ENCODE measurements at regions not wholly inside any gene's neighbourhood (a gene's known extent, or its start where the extent isn't known, plus 50 kb on each side); places are given as distances from the start of the nearest gene placed in this dataset.
"Not testable (repeated sequence)": the region's sequence is repeated elsewhere in the genome, so short reads cannot be mapped to it uniquely, and the experiment has no call there.

DNA sequence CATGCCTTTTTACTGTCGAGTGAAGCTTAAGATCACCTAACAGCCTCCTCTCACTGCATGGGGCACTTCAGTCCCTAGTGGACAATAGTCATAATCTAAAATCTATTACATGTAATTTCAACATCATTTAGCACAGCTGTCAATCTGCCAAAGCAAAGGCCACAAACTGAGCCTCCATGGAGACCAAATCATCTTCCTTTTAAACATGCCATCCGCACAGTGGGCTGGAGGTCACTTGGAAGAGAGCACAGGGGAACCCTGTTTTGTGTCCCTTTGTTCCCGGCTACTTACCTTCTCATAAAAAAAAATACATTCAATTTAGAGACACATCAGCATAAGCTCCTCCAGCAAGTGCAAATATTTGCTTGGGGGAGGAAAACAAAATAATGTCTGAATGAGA is 167.3 kb downstream of the SQOR start:
- TF ChIP-seq, protein P1, sequence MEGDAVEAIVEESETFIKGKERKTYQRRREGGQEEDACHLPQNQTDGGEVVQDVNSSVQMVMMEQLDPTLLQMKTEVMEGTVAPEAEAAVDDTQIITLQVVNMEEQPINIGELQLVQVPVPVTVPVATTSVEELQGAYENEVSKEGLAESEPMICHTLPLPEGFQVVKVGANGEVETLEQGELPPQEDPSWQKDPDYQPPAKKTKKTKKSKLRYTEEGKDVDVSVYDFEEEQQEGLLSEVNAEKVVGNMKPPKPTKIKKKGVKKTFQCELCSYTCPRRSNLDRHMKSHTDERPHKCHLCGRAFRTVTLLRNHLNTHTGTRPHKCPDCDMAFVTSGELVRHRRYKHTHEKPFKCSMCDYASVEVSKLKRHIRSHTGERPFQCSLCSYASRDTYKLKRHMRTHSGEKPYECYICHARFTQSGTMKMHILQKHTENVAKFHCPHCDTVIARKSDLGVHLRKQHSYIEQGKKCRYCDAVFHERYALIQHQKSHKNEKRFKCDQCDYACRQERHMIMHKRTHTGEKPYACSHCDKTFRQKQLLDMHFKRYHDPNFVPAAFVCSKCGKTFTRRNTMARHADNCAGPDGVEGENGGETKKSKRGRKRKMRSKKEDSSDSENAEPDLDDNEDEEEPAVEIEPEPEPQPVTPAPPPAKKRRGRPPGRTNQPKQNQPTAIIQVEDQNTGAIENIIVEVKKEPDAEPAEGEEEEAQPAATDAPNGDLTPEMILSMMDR (IDR thresholded peaks at IDR 0.05) = no peak
- Histone ChIP-seq H3K27ac (no peak overlapping the region), H3K36me3 (no peaks in the 10 kb centered on the region), H3K4me1 (no peaks in the 10 kb centered on the region), H3K9me3 (no peaks in the 10 kb centered on the region), H3K27me3 (ENCODE audit: low read depth) (no peaks in the 10 kb centered on the region), H3K4me3 (no peak overlapping the region)
- DNase-seq (no peak), ATAC-seq (peak in 1 of 2 donors; percentile 14)
- intact Hi-C loops (cut with DNase I) = no loop called here

DNA sequence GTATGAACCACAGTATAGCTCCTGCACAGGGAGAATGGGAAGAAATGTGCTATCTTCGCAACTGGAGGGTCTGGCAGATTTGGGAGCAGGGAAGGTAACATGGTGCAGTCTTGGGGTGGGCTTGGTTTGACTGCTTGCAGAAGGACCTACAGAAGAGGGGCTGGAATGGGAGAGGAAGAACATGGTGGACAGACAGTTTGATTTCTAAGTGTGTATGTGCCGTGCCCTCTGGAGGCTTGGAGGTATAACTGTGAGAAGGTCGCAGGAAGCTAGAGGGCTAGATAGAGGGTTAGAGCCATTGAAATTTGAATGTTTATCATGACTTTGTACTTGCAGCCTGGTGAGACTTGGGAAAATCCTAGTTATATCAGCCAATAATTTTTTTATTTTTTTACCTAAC is 169.2 kb downstream of the SQOR start:
- TF ChIP-seq, protein P1 (IDR thresholded peaks at IDR 0.05) = no peak
- ATAC-seq (no peak), DNase-seq (no peak)
- H3K4me1 ChIP-seq = no peaks in the 10 kb centered on the region
- no peaks in the 10 kb centered on the region for H3K9me3 ChIP-seq
- H3K27ac ChIP-seq = no peak overlapping the region
- intact Hi-C loops (cut with DNase I) = no loop called here
- no peaks in the 10 kb centered on the region for H3K27me3 ChIP-seq (ENCODE audit: low read depth)
- H3K4me3 ChIP-seq = no peak overlapping the region
- no peaks in the 10 kb centered on the region for H3K36me3 ChIP-seq

GRCh38 chr15:45810201-45810600 is 175.4 kb downstream of the SQOR start:
- no peaks in the 10 kb centered on the region for H3K36me3 ChIP-seq
- intact Hi-C loops (cut with DNase I) = no loop called here
- H3K27me3 ChIP-seq (ENCODE audit: low read depth) = no peaks in the 10 kb centered on the region
- no peaks in the 10 kb centered on the region for H3K9me3 ChIP-seq
- H3K27ac ChIP-seq = no peak overlapping the region
- TF ChIP-seq, protein P1 (IDR thresholded peaks at IDR 0.05) = no peak
- H3K4me1 ChIP-seq = no peaks in the 10 kb centered on the region
- DNase-seq (no peak), ATAC-seq (no peak)
- H3K4me3 ChIP-seq = no peak overlapping the region

GRCh38 chr15:45812200-45812599 is 177.4 kb downstream of the SQOR start:
- no peaks in the 10 kb centered on the region for H3K4me1 ChIP-seq

DNA sequence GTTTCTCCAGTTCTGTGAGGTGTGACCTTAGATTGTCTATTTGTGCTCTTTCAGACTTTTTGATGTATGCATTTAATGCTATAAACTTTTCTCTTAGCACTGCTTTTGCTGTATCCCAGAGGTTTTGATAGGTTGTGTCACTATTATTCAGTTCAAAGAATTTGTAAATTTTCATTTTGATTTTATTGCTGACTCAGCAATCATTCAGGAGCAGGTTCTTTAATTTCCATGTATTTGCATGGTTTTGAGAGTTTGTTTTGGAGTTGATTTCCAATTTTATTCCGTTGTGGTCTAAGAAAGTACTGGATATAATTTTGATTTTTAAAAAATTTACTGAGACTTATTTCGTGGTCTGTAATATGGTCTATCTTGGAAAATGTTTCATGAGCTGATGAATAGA is 182.7 kb downstream of the SQOR start:
- ATAC-seq; H3K27me3 ChIP-seq (ENCODE audit: low read depth); H3K4me3 ChIP-seq; H3K36me3 ChIP-seq; DNase-seq; H3K9me3 ChIP-seq; H3K4me1 ChIP-seq; H3K27ac ChIP-seq; intact Hi-C loops (cut with DNase I): not testable (repeated sequence)

More at GRCh38 chr15:45812200-45812599, 177.4 kb downstream of the SQOR start:
- Histone ChIP-seq H3K27ac (no peak overlapping the region), H3K9me3 (no peaks in the 10 kb centered on the region), H3K4me3 (no peak overlapping the region), H3K27me3 (ENCODE audit: low read depth) (no peaks in the 10 kb centered on the region), H3K36me3 (no peaks in the 10 kb centered on the region)
- intact Hi-C loops (cut with DNase I) = no loop called here
- no peak for ATAC-seq
- TF ChIP-seq, protein P1 (IDR thresholded peaks at IDR 0.05) = no peak
- no peak for DNase-seq

- H3K27me3 ChIP-seq (ENCODE audit: low read depth) = no peaks in the 10 kb centered on the region
- DNase-seq (no peak), ATAC-seq (no peak)
- no peaks in the 10 kb centered on the region for H3K4me1 ChIP-seq
- H3K27ac ChIP-seq = no peak overlapping the region
- intact Hi-C loops (cut with DNase I) = no loop called here
- H3K9me3 ChIP-seq = no peaks in the 10 kb centered on the region
- H3K36me3 ChIP-seq = no peaks in the 10 kb centered on the region
- no peak overlapping the region for H3K4me3 ChIP-seq
- TF ChIP-seq, protein P1 (IDR thresholded peaks at IDR 0.05) = no peak
Observed at GRCh38 chr15:45821390-45821789, 186.6 kb downstream of the SQOR start.

DNA sequence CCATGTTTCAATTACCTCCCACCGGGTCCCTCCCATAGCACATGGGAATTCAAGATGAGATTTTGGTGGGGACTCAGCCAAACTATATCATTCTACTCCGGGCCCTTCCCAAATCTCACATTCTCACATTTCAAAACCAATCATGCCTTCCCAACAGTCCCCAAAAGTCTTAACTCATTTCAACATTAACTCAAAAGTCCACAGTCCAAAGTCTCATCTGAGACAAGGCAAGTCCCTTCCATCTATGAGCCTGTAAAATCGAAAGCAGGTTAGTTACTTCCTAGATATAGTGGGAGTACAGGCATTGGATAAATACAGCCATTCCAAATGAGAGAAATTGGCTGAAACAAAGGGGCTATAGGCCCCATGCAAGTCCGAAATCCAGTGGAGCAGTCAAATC is 188.1 kb downstream of the SQOR start:
- DNase-seq; H3K4me3 ChIP-seq; H3K9me3 ChIP-seq; H3K27me3 ChIP-seq (ENCODE audit: low read depth); H3K36me3 ChIP-seq; intact Hi-C loops (cut with DNase I); ATAC-seq; H3K27ac ChIP-seq; H3K4me1 ChIP-seq: not testable (repeated sequence)

Measured in lower lobe of right lung (tissue), 2 donors.